SK-N-MC (cell line): ENCODE measurements at regions not wholly inside any gene's neighbourhood (a gene's known extent, or its start where the extent isn't known, plus 50 kb on each side); places are given as distances from the start of the nearest gene placed in this dataset.

Experiments
- EZH2 ChIP-seq: fragments of 200-600 bp; sonication (generic); IDR thresholded peaks from one replicate; pipeline ENCODE4 v1.6.1; 2017; ENCODE audit warnings: antibody characterized with exemption
- FOXP2 ChIP-seq: optimal IDR thresholded peaks from 2 replicates; pipeline ENCODE3; 2011; ENCODE audit warnings: mild to moderate bottlenecking, moderate library complexity; ENCODE audit not compliant: insufficient read depth; ENCODE audit errors: extremely low read length, control extremely low read depth
- POLR2AphosphoS5 ChIP-seq: IDR thresholded peaks from 2 replicates; pipeline ENCODE4 v1.6.1; 2012; ENCODE audit warnings: mild to moderate bottlenecking, low read depth, low read length, borderline replicate concordance

DNA sequence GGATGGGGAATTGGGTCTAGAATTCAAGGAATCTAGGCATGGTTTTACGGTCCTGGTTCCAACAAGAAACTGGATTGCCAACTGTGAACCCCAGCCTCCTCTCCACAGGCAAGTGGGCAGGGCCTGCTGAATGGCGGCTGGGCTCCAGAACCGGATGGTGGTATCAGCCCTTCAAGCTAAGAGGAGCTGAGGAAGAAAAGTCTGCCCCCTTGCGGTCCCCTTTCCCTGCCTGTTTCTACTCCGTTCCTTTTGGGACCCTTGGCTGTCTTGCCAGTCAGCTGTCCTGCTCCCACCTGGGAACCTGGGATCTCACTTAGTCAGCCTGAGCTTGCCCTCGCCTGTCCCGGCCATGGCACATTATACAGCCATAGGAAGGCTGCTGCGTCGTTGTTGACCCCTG lies 234.4 kb upstream of the DAPK1 start:
- TF ChIP-seq EZH2 = no peak
- no peak for TF ChIP-seq POLR2AphosphoS5
- TF ChIP-seq FOXP2 = no peak
